ENCODE measurements at regions not wholly inside any gene's neighbourhood (a gene's known extent, or its start where the extent isn't known, plus 50 kb on each side); places are given as distances from the start of the nearest gene placed in this dataset.

- no peak overlapping the region for H3K4me3 ChIP-seq (ENCODE audit: low read depth in 1 of 2, low read length in 2 of 2)
- H3K27me3 ChIP-seq (ENCODE audit: low read depth, low read length) = no peaks in the 10 kb centered on the region
- H3K27ac ChIP-seq (ENCODE audit: low read length) = no peak overlapping the region
- no peaks in the 10 kb centered on the region for H3K36me3 ChIP-seq (ENCODE audit: control insufficient read depth in 1 of 2, insufficient read depth in 2 of 2, low read length in 2 of 2)
- H3K4me1 ChIP-seq (ENCODE audit: control insufficient read depth in 1 of 2, insufficient read depth in 2 of 2, low read length in 2 of 2) = no peaks in the 10 kb centered on the region
- no peaks in the 10 kb centered on the region for H3K9me3 ChIP-seq (ENCODE audit: control insufficient read depth in 1 of 2, low read length in 2 of 2)
Measured at GRCh38 chr2:13110825-13111224, 394.1 kb downstream of the TRIB2 start.

DNA sequence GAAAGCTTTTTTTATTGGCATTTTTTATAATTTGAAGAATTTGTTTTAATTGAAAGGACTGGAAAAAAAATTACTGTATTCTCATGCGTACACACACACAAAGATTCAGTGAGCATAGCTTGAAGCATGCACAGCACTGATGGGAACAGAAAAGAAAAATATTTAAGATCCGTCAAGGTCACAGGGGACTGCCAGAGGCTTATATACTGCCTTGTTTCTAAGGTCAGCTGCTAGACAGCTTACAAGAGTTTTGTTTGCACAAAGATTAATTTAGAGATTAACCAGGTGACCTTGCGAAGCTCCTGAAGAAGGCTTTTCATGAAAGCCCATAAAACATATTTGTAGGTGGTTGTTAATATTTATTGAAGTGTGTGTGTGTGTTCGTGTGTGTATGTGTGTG, 396.3 kb downstream of the TRIB2 start:
- Histone ChIP-seq H3K36me3 (ENCODE audit: control insufficient read depth in 1 of 2, insufficient read depth in 2 of 2, low read length in 2 of 2) (no peaks in the 10 kb centered on the region), H3K27me3 (ENCODE audit: low read depth, low read length) (no peaks in the 10 kb centered on the region), H3K4me1 (ENCODE audit: control insufficient read depth in 1 of 2, insufficient read depth in 2 of 2, low read length in 2 of 2) (no peaks in the 10 kb centered on the region), H3K9me3 (ENCODE audit: control insufficient read depth in 1 of 2, low read length in 2 of 2) (no peaks in the 10 kb centered on the region), H3K27ac (ENCODE audit: low read length) (no peak overlapping the region), H3K4me3 (ENCODE audit: low read depth in 1 of 2, low read length in 2 of 2) (no peak overlapping the region)

- Histone ChIP-seq H3K27ac (ENCODE audit: low read length) (no peak overlapping the region), H3K36me3 (ENCODE audit: control insufficient read depth in 1 of 2, insufficient read depth in 2 of 2, low read length in 2 of 2) (no peaks in the 10 kb centered on the region)
Measured at GRCh38 chr2:13114391-13114790, 397.7 kb downstream of the TRIB2 start.

DNA sequence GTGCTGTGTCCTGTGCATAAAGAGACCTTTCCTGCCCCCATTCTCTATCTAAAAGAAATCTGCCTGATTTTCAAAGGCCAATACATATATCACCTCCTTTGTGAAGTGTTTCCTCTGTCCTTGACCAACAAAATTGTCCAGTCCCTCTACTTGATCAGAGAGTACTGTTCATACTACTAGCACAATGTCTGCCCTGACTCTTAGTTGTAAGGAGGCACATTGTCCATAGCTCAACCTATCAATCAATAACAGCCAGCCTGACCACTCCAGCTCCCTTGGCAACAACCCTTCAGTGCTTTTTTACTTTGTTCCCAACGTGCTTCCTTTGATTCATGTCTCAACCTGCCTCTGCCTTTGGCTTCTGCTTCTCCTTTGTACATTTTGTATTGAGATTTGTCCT, 398.9 kb downstream of the TRIB2 start:
- Histone ChIP-seq H3K27me3 (ENCODE audit: low read depth, low read length) (no peaks in the 10 kb centered on the region), H3K36me3 (ENCODE audit: control insufficient read depth in 1 of 2, insufficient read depth in 2 of 2, low read length in 2 of 2) (no peaks in the 10 kb centered on the region), H3K9me3 (ENCODE audit: control insufficient read depth in 1 of 2, low read length in 2 of 2) (no peaks in the 10 kb centered on the region), H3K27ac (ENCODE audit: low read length) (no peak overlapping the region), H3K4me3 (ENCODE audit: low read depth in 1 of 2, low read length in 2 of 2) (no peak overlapping the region), H3K4me1 (ENCODE audit: control insufficient read depth in 1 of 2, insufficient read depth in 2 of 2, low read length in 2 of 2) (no peaks in the 10 kb centered on the region)

More at GRCh38 chr2:13114391-13114790, 397.7 kb downstream of the TRIB2 start:
- Histone ChIP-seq H3K4me3 (ENCODE audit: low read depth in 1 of 2, low read length in 2 of 2) (no peak overlapping the region), H3K4me1 (ENCODE audit: control insufficient read depth in 1 of 2, insufficient read depth in 2 of 2, low read length in 2 of 2) (no peaks in the 10 kb centered on the region), H3K9me3 (ENCODE audit: control insufficient read depth in 1 of 2, low read length in 2 of 2) (no peaks in the 10 kb centered on the region), H3K27me3 (ENCODE audit: low read depth, low read length) (no peaks in the 10 kb centered on the region)

DNA sequence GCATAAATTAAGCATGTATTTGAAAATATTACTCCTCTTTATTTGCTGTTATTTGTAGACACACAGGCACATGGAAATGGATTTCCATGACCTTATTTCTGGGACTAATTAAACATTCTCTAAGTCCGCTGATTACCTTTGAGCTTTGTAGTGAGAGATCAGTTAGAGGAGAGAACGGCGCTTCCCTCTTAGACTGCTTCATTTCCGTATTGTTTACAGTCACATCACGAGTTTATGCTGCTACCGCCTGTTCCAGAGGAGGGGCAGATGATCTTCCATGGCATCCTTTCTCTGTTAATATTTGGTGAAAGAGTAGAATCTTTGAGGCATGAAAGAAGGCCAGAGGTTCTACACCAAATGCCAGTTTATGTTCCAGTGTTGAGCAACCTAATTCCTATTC, 404.4 kb downstream of the TRIB2 start:
- no peaks in the 10 kb centered on the region for H3K27me3 ChIP-seq (ENCODE audit: low read depth, low read length)
- H3K9me3 ChIP-seq (ENCODE audit: control insufficient read depth in 1 of 2, low read length in 2 of 2) = peaks cover 0 to 4% of the 10 kb centered on the region in 2 donors
- H3K27ac ChIP-seq (ENCODE audit: low read length) = no peak overlapping the region
- H3K36me3 ChIP-seq (ENCODE audit: control insufficient read depth in 1 of 2, insufficient read depth in 2 of 2, low read length in 2 of 2) = no peaks in the 10 kb centered on the region
- H3K4me1 ChIP-seq (ENCODE audit: control insufficient read depth in 1 of 2, insufficient read depth in 2 of 2, low read length in 2 of 2) = no peaks in the 10 kb centered on the region
- no peak overlapping the region for H3K4me3 ChIP-seq (ENCODE audit: low read depth in 1 of 2, low read length in 2 of 2)

DNA sequence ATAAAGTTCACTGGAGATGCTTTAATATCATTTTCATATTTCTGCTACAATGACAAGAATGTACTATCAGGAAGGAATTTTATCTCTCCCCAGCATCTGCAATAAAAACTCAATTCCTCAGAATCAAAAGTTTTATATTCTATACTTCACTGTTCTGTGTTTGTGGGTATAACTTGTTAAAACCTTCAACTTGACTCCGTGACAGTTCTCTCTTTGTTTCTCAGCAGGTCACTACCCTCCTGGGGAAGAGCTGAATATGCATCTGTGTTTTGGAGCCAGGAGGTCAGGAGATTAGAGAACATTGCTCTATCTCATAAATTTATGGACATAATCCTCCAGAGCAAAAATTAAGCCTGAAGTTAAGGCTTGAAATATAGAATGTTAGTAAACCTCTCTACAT, 411.4 kb downstream of the TRIB2 start:
- no peaks in the 10 kb centered on the region for H3K27me3 ChIP-seq (ENCODE audit: low read depth, low read length)
- no peaks in the 10 kb centered on the region for H3K4me1 ChIP-seq (ENCODE audit: control insufficient read depth in 1 of 2, insufficient read depth in 2 of 2, low read length in 2 of 2)
- no peaks in the 10 kb centered on the region for H3K9me3 ChIP-seq (ENCODE audit: control insufficient read depth in 1 of 2, low read length in 2 of 2)
- H3K4me3 ChIP-seq (ENCODE audit: low read depth in 1 of 2, low read length in 2 of 2) = no peak overlapping the region
- no peaks in the 10 kb centered on the region for H3K36me3 ChIP-seq (ENCODE audit: control insufficient read depth in 1 of 2, insufficient read depth in 2 of 2, low read length in 2 of 2)
- no peak overlapping the region for H3K27ac ChIP-seq (ENCODE audit: low read length)

DNA sequence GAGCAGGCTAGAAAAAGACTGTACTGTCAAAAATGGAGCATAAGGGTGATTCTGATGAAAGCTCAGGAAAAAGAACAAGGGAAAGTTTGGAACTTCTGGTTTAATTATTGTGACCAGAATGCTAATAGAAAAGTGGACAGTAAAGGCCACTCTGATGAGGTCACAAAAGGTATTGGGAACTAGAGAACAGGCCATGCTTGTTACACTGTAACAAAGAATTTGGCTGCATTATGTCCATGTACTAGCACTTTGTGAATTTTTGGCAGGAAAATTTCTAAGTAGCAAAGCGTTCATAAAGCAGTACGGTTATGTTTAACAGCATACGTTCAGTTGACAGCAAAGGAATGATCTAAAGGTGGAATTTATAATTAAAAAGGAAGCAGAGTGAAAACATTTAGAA, 418.6 kb downstream of the TRIB2 start:
- Histone ChIP-seq H3K4me1 (ENCODE audit: control insufficient read depth in 1 of 2, insufficient read depth in 2 of 2, low read length in 2 of 2) (no peaks in the 10 kb centered on the region), H3K27me3 (ENCODE audit: low read depth, low read length) (no peaks in the 10 kb centered on the region), H3K4me3 (ENCODE audit: low read depth in 1 of 2, low read length in 2 of 2) (no peak overlapping the region), H3K27ac (ENCODE audit: low read length) (no peak overlapping the region), H3K36me3 (ENCODE audit: control insufficient read depth in 1 of 2, insufficient read depth in 2 of 2, low read length in 2 of 2) (no peaks in the 10 kb centered on the region), H3K9me3 (ENCODE audit: control insufficient read depth in 1 of 2, low read length in 2 of 2) (no peaks in the 10 kb centered on the region)

DNA sequence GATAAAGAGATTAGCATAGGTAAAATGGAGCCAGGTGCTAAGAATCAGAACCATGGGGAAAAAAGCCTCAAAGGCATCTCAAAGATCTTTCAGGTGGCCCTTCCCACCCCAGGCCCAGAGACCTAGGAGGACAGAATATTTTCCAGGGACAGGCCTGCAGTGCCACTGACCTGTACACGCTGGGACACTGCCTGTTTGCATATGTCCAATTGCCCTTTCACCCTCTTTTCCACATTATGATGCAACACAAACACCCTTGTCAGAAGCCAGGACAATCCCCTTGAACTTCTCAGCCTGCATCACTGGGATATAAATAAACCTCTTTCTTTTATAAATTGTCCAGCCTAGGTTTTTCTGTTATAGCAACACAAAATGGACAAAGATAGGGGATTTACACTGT, 419.1 kb downstream of the TRIB2 start:
- no peak overlapping the region for H3K4me3 ChIP-seq (ENCODE audit: low read depth in 1 of 2, low read length in 2 of 2)
- H3K4me1 ChIP-seq (ENCODE audit: control insufficient read depth in 1 of 2, insufficient read depth in 2 of 2, low read length in 2 of 2) = no peaks in the 10 kb centered on the region
- no peaks in the 10 kb centered on the region for H3K9me3 ChIP-seq (ENCODE audit: control insufficient read depth in 1 of 2, low read length in 2 of 2)
- no peak overlapping the region for H3K27ac ChIP-seq (ENCODE audit: low read length)
- no peaks in the 10 kb centered on the region for H3K27me3 ChIP-seq (ENCODE audit: low read depth, low read length)
- H3K36me3 ChIP-seq (ENCODE audit: control insufficient read depth in 1 of 2, insufficient read depth in 2 of 2, low read length in 2 of 2) = no peaks in the 10 kb centered on the region

GRCh38 chr2:13137679-13138078, 420.9 kb downstream of the TRIB2 start:
- no peaks in the 10 kb centered on the region for H3K36me3 ChIP-seq (ENCODE audit: control insufficient read depth in 1 of 2, insufficient read depth in 2 of 2, low read length in 2 of 2)
- no peak overlapping the region for H3K4me3 ChIP-seq (ENCODE audit: low read depth in 1 of 2, low read length in 2 of 2)
- H3K4me1 ChIP-seq (ENCODE audit: control insufficient read depth in 1 of 2, insufficient read depth in 2 of 2, low read length in 2 of 2) = no peaks in the 10 kb centered on the region
- H3K27me3 ChIP-seq (ENCODE audit: low read depth, low read length) = no peaks in the 10 kb centered on the region
- no peaks in the 10 kb centered on the region for H3K9me3 ChIP-seq (ENCODE audit: control insufficient read depth in 1 of 2, low read length in 2 of 2)
- H3K27ac ChIP-seq (ENCODE audit: low read length) = no peak overlapping the region

DNA sequence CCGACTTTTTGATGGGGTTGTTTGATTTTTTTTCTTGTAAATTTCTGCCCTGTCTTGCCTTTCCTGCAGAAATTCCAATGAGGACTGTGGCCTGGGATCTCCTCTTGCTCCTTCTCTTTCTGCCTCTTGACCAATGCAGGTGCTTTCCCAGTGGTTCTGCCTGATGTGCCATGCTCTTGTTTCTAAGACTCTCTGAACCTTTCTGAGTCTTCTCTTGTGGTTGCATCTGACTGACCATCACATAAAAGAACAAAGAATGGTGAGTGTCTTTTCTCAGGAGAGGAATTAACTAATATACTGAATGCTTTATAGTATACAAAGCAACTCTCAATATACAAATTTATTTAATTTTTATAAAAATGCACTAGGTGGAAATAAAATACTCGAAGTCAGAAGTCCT, 424.6 kb downstream of the TRIB2 start:
- Histone ChIP-seq H3K36me3 (ENCODE audit: control insufficient read depth in 1 of 2, insufficient read depth in 2 of 2, low read length in 2 of 2) (no peaks in the 10 kb centered on the region), H3K27me3 (ENCODE audit: low read depth, low read length) (no peaks in the 10 kb centered on the region), H3K4me3 (ENCODE audit: low read depth in 1 of 2, low read length in 2 of 2) (no peak overlapping the region), H3K27ac (ENCODE audit: low read length) (no peak overlapping the region), H3K4me1 (ENCODE audit: control insufficient read depth in 1 of 2, insufficient read depth in 2 of 2, low read length in 2 of 2) (no peaks in the 10 kb centered on the region), H3K9me3 (ENCODE audit: control insufficient read depth in 1 of 2, low read length in 2 of 2) (no peaks in the 10 kb centered on the region)

DNA sequence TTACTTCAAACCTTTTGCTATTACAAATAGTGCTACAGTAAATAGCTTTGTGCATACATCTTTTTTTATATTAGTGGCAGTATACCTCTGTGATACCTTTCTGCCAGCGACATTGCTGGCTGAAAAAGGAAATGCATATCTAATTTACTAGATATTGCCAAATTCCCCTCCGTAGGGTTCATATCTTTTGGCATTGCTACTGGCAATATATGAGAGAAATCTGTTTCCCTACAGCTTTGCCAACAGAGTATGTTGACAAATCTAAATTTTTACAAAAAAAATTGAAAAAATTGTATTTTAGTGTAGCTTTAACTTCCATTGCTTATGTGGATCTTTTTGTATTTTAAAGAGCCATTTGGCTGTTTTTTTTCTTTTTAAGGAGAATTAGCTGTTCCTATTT, 426.7 kb downstream of the TRIB2 start:
- Histone ChIP-seq H3K4me1 (ENCODE audit: control insufficient read depth in 1 of 2, insufficient read depth in 2 of 2, low read length in 2 of 2) (no peaks in the 10 kb centered on the region), H3K27ac (ENCODE audit: low read length) (no peak overlapping the region), H3K9me3 (ENCODE audit: control insufficient read depth in 1 of 2, low read length in 2 of 2) (no peaks in the 10 kb centered on the region), H3K27me3 (ENCODE audit: low read depth, low read length) (no peaks in the 10 kb centered on the region), H3K4me3 (ENCODE audit: low read depth in 1 of 2, low read length in 2 of 2) (no peak overlapping the region), H3K36me3 (ENCODE audit: control insufficient read depth in 1 of 2, insufficient read depth in 2 of 2, low read length in 2 of 2) (no peaks in the 10 kb centered on the region)

DNA sequence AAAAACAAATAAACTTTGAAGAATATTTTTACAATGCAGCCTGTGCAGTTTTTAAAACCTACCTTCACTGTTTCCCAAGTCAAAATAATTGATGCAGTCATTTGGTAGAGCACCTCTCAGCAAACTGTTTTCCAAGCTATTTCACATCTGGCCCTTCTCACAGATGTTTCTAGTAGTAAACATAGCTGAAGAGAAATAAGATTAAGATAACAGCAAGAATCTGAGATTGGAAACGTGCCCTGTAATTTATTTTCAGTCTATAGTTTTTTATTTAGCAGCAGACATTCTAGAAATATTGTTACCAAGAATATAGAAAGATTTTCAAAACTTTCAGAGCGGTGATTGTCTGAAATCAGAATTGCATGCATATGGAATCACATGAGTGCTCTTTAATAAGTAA, 440.2 kb downstream of the TRIB2 start:
- H3K4me3 ChIP-seq (ENCODE audit: low read depth in 1 of 2, low read length in 2 of 2) = no peak overlapping the region
- no peaks in the 10 kb centered on the region for H3K36me3 ChIP-seq (ENCODE audit: control insufficient read depth in 1 of 2, insufficient read depth in 2 of 2, low read length in 2 of 2)
- no peaks in the 10 kb centered on the region for H3K27me3 ChIP-seq (ENCODE audit: low read depth, low read length)
- H3K4me1 ChIP-seq (ENCODE audit: control insufficient read depth in 1 of 2, insufficient read depth in 2 of 2, low read length in 2 of 2) = no peaks in the 10 kb centered on the region
- H3K9me3 ChIP-seq (ENCODE audit: control insufficient read depth in 1 of 2, low read length in 2 of 2) = no peaks in the 10 kb centered on the region
- H3K27ac ChIP-seq (ENCODE audit: low read length) = no peak overlapping the region

Measured in muscle layer of duodenum (tissue), 2 donors.